ENCODE measurements at regions not wholly inside any gene's neighbourhood (a gene's known extent, or its start where the extent isn't known, plus 50 kb on each side); places are given as distances from the start of the nearest gene placed in this dataset.

DNA sequence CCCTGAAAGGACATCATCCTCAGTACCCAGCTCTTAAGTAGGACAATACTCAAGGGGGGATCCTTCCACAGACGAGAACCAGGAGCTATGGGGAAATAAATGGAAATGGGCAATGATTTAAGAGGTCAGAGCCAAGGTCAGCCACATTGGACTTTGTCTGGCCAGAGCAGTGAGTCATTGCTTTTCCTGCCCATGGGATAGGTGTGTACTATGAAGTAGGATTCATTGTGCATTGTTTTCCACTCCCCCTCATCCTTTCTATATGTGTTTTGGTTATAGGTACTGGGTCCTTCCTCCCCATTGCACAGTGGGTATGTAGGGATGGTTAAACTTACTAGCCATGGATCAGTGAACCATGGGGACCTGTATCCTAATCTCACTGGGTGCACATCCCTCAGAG is 328.9 kb upstream of the USP25 start:
- DNase-seq, result no peak

DNA sequence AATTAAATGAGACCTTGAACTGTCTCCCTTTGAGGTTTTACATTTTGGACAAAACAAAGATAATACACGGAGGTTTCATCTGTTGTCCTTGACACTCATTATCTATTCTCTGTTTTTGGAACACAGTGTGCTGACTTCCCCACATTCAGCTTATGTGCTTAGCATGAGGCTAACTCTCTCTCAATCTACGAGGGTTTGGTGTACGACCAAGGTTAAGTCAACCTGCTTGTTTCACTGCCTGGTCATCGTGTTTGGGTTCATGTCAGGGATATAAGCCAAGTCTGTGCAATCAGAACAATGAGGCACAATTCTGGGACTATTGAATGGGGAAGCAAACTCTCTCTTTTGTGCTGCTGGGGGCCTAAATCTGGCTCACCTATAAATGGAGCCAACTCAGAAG is 328.5 kb upstream of the USP25 start:
- DNase-seq, result no peak

DNA sequence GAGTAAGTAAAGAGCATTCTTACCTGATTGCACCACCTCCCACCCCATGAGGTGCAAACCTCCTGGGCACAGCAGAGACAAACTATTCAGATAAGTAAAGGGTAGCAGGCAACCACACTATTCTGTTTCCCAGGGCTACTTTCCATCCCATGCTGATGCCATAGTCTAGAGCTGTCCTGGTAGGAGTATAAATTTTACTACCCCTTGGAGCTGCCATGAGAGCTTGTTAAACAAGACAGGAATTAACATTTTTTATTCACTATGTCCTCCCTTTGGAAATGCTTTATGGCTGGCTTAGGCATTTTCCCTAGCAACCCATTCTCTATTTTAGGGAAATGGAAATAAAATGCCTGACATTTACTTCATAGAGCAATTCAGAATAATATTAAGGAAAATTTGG is 324.6 kb upstream of the USP25 start:
- no peak for DNase-seq

DNA sequence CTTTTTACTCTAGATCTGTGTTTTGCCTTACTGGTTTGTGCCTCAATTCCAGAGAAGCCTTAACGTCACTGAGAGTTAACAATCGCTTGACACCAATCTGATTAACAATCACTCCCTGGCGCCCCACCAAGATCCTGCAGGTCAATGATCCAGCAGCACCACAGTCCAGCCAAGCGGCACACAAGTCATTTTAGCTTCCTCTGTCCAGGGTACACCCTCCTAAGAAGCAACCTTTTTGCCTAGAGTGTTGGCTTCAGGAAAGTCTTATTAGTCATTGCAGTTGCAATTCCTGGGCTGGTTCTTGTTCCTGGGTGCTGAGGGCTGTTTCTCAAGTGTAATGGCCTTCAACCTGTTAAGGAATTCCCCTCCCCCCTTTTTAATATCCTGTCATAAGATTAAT is 323.0 kb upstream of the USP25 start:
- no peak for DNase-seq

DNA sequence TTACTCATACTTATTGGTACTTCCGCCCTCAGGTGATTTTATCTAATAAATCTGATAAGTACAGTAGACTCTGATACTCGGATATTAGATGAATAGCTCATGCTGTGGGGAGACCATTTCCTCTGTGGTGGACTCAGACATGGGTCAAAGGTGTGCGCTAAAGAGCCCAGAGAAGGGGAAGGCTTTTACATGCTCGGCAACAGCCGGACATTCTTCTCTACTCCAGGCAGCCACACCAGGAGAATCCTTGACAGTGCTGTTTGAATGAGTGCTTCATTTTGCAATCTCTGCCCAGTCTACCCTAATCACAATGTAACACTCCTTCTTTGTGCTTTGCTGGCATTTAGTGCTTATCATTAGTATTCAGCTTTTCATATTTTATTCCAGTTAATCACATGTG is 322.2 kb upstream of the USP25 start:
- DNase-seq, result no peak

DNA sequence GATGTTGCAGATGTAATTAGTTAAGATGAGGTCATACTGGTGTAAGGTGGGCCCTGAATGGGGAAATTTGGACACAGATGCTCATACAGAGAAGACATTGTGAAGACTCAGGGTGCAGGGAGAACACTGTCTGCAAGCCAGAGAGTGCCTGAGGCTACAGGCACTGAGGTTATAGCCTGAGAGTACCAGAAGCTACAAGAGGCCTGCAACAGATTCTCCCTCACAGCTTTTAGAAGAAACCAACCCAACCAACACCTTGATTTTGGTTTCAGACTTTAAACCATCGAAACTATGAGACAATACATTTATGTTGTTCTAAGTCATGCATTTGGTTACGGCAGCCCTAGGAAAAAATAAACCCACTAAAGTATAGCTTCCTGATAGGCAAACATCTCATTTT is 321.7 kb upstream of the USP25 start:
- DNase-seq, result no peak

DNA sequence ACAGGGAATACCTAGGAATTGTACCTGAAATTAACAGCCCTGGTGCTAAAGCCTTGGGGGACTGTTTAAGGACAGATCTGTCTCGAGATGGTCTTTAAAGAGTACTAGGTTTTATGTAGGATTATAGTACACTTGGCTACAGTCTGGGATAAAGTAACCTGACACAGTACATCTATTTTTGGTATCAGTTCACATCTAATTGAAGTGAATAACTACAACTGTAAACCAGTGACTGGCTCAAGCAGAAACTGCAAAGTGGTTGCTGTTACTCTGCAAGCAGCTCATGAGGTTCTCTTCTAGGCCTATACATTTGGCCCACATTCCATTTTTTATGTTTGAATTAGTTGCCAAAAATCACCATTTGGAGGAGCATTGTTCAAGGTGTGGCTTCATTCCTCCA is 320.8 kb upstream of the USP25 start:
- no peak for DNase-seq

DNA sequence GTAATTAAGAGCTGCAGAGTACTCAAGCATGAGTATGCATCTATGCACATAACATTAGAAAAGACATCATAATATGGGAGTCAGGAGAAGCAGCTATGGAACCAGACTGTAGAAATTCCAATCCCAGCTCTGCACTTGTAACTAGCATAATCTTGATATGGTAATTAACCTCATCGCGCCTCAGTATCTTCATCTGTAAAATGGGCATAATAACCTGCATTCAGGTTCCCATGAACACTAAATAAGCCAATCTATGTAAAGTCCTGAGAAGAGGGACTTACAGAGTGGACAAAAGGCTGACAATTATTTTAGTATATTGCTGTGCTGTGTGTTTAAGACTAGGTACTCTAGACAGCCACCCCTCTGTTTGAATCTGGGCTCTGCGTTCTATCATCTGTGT is 318.9 kb upstream of the USP25 start:
- no peak for DNase-seq

DNA sequence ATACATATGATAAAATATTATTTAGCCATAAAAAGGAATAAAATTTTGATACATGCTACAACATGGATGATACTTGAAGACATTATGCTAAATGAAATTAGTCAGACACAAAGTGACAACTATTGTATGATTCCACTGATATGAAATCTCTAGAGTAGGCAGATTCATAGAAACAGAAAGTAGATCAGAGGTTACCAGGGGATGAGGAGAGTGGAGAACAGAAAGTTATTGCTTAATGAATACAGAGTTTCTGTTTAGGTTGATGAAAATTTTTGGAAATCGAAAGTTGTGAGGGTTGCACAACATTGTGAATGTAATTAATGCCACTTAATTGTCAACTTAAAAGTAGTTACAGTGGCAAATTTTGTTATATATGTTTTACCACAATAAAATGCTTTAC is 315.7 kb upstream of the USP25 start:
- no peak for DNase-seq

DNA sequence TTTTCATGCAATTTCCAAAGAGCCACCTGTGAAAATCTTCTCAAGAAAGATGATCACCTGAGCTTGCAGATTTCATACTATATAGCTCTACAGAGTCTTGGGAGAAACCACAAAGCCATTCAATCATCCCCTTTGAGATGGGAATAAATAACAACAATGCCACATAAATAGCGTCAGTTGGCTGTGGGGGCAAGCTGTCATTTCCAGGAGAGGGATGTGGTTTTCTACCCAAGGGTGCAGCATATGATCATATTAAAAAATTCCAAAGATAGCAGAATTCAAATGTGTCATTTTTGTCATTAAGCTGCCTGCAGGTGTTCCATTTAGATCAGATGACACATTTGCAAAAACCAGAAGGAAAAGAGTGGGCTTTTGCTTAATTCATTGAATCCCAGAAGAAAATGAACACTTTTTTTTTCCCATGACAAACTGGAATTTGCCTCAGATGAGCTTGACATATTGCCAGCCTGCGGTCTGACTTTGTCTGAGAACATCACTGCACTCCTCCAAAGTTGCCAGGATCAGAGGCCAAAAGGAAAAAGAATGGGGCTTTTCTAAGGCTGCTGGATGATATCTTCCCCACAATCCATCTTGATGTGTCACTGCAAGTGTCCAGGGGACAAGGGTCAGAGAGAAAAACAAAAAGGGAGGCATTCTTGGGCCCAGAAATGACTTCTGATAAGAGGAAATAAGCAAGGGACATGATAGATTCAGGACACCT is 314.1 kb upstream of the USP25 start:
- DNase-seq, result no peak

DNA sequence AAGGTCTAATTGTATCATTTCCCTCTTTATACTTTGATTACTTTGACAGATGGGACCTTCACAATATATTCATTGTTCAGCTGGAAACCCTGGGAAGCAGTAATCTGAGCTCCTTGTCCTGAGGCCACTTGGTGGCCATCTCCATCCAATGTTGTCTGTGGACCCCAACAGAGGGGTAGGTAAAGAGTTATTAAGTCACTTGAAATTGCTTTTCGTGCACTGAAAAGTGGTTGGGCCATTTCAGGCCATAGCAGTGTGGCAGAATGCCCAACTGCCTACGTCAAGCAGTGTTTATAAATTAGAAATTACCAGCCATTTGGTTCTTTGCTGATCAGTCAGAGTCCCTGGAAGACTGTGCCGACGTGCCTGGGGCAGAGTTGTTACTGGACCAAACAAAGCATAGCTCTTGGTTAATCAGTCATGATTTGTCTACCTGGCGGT is 308.3 kb upstream of the USP25 start:
- DNase-seq, result no peak

DNA sequence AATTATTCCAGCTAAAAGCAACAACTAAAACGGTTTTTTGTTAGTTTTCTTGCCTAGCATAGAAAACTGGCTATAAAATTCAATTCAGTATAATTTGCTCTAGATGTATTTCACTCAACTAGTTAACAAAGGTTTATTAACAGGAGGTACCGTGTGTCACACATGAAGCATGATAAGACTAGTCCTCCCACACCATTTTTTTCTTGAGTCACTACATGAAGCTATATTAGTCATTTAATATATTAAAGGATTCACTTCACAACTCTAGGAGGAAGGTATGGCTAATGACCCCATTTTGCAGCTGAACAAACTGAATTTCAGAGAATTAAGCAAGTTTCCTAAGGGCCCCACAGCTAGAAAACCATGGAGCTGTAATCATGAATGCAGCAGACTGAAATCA is 307.8 kb upstream of the USP25 start:
- no peak for DNase-seq

DNA sequence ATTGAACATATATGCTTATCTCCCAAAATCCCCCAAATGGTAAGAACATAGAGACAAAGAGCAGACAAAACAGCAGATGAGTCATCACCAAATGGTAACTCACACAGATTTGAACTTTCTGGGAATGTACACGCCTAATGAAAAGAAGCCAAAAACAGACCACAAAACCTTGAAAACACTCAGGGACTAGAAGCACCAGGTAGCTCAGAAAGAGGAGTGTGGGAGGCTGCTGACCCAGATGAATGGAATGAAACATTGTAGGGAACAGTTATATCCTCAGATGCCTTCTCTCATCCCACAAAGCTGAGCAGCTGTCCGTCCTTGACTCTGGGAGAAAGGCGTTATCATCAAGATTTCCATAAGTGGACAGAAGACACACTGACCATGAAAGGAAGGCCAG is 307.0 kb upstream of the USP25 start:
- no peak for DNase-seq

DNA sequence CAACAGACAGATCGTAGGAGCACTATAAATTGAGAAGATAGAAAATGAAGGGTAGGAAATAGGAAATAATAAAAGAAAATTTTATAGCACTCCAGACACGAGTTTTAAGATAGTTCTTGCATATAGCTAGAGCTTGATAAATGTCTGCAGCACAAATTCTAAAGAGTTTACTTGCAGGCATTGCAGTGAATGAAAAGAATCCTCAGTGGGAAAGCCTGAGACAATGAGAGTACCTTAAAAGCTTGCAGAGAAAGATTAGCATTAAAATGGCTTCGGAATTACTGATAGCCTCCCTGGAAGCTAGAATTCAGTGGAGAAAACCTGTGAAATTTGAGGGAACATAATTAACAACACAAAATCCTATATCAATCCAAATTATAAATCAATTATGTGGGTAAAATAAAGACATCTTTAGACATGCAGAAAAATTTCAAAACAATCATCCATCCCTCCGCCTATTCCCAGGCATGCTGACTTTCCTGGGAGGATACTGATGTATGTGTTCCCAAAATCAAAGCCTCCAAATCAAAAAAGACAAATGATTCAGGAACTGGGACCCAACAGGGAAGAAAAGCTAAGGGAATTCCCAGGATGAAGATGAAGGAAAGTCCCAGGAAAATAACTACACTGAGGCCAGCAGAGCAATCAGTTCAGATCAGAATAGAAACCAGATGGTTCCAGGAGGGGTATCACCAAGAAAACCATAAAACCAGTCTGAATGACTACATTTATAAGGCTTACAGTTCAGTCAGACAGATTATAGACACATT is 305.9 kb upstream of the USP25 start:
- DNase-seq, result no peak

DNA sequence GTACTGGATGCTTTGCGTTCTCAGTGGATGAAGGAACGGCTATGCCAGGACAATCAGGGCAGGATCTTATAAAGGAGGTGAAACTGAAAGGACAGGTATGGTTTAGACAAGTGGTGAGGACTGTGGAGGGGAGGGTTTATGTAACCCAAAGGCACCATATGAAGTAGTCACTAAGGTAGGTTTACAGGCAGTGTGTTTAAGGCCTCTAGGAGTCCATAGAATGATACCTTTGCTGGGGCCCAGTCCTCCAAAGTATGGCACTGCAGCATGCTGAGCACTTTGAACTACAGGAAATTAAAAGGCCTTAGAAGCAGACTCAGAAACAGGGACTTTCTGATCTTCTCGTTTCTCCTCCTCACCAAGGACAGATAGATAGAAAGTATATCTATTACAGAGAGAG is 304.7 kb upstream of the USP25 start:
- DNase-seq, result no peak

DNA sequence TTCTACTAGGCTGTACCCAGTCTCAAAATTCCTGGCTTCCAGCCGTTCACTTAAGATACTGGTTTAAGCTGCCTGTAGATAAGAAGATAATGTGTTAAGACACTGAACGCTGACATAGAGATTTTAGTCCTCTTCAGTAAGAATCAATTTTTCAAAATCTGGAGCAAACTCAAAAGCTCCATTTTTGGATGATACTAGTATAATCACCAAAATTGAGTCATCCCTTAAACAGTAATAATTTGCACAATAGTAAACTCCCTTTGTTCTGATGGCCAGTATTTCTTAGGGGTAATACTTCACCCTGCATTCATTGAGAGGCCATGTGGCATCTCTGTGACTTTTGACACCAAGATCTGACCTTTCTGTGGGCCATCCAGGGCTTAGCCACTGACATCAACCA is 299.8 kb upstream of the USP25 start:
- DNase-seq, result no peak

DNA sequence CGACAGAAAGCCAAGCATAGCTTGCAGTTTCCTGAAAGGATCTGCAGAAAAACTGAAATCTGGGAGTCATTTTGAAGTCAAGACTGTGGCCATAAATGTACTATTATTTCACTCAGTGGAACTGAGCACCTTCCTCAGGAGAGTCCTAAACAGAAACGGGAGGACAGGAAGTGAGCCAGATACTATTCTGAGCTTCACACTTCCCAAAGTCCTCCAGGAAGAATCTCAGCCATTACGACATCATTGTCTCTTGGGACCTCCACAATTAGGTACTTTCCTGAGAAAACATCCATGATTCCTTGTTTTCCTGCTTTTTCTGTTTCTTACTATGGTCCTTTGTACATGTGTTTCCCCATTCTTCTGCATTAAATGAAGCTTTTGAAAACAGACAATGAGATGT is 299.2 kb upstream of the USP25 start:
- DNase-seq, result no peak

DNA sequence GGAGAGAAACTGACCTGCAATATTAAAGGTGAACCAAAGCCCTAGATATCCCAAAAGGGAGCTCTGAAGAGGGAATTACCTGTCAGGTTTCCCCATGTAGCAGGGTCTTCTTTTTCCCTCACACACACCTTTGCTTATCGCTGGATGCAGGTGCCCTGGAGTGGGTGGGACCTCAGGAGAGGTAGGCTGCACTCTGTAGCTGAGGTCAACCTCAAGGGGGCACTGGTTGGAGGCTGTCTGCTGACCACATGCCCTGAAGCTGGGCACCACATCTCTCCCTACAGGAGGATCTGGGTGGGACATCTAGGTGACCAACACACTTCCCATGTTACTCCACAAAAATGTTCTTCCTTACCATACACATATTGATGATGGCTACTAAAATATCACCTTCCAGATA is 298.7 kb upstream of the USP25 start:
- DNase-seq, result no peak

DNA sequence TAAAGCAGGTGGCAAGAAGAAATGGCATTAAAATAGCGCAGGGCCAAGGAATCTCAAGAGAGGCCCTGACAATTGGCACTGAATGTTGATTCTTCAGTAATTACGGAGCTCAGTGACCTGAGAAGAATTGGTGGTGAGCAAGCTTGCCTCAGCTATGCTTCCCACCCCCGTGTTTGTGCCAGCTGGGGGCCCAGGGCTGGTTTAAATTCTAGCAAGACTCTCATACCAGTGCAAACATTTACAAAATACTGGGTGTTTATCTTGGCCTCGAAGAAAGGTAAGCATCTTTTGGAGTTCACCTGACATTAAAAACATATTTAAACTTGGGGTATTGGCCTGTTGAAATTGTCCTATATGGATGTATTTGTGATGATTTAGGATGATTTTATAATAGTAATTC is 296.7 kb upstream of the USP25 start:
- DNase-seq, result no peak

DNA sequence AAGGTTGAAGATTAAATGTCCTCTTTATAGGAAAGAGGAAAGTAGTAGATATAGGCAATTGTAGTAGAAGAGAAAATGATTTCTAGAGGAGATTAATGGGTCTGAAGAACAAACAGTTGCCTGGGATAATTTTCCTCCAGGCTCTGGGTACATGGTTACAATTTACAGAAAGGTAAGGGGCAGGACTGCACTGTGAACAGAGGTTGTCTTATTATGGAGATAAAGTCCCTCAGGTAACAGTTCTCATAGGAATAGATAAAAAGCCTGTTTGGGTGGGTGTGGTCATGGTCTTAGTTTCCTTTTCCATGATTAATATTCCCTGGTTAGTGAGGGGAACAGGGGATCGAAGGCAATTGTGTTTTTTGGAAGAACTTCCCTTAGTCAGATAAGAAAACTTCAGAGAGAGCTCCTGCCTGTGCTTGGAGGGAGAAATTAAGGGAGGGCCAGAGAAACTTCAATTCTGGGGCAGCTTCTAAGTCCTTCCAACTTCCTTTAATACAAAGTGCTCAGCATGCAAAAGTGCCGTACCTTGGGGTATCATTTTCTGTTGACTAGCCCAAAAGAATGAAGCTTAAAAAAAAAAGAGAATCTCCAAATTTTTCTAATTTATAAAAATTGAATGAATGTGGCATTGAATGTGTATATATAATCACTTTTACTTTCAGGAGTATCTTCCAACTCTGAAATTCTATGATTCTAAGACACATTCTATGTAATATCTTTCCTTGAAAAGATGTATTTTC is 295.4 kb upstream of the USP25 start:
- DNase-seq, result no peak

DNA sequence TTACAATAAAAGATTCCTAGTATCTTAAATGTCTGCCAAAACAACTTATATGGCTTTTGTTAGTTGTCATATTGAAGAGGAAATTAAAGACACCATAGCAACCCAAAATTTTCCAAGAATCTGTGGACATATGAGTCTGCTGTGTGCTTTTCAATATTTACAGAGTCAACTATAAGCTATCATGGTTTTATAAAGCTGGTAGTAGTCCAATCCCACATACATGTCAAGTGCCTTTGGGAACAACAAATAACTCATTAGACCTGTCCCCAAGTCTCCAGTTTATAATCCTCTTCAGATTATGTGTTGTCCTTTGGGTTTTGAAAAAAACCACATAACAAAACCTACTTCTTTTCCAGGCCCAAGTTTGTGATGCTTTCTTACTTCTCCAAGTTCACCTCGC is 293.8 kb upstream of the USP25 start:
- no peak for DNase-seq

DNA sequence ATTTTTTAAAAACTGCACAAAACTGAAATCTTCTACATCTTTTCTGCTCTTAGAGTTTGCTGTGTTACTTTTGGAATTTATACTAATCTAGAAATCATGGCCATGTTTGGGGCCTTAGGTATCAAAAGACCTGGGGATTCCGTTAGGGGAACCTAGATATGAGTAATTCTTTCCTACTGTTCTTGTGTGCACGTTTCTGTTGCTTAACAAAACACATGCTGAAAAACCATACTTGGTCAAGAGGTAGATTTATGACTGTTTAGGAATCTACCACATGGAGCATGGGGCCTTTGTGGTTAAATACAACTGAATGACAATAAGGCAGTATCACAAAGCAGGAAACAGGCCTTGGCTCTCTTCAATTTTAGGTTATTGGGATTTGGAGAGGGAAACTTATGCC is 291.9 kb upstream of the USP25 start:
- peak; percentile 52 for DNase-seq

DNA sequence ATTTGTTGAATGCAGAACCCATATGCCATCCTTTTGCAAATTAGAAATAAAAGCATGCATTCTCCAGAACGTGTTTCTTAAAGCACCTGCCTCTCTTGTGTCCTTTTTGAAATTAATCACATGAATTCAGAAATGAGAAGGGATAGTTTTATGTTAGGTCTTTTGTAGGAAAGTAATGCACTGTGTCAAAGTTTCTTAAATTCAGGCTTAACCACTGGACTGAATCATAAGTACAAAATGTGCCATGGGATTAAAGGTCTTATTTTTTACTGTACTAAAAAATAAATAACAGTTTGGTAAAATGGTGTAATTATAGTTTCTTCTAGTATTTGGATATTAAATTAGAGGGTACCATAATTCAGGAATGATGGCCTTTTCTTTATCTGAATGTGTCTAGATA is 290.1 kb upstream of the USP25 start:
- no peak for DNase-seq

DNA sequence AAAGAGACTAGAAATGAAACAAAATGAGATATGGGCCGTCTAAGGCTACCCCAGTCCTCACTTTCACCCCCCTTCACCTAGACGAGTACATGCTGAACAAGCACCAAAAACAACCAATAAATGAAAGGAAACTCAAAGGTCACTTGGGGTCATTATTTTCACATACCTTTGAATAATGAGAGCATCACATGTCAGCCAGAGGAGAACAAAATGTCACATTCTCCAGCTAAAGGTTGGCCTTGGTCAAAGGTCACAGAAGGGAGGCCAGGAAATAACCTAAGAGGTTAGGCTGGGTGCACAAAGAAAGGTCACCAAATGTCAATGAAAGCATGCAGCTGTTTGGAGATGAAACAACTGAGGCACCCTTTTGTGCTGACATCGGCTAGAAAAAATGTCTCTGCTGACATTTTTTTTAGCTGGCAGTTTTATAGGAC is 288.7 kb upstream of the USP25 start:
- DNase-seq, result no peak
